ENCODE measurements at regions not wholly inside any gene's neighbourhood (a gene's known extent, or its start where the extent isn't known, plus 50 kb on each side); places are given as distances from the start of the nearest gene placed in this dataset.

- H3K4me3 Mint-ChIP-seq: no peak overlapping the region
- H3K27ac Mint-ChIP-seq: no peak overlapping the region
Observed at GRCh38 chrX:20388594-20388993, 121.9 kb upstream of the RPS6KA3 start.

GRCh38 chrX:20383477-20383876 is 116.8 kb upstream of the RPS6KA3 start:
- H3K36me3 Mint-ChIP-seq (ENCODE audit: low read depth): no peaks in the 10 kb centered on the region
- no peak overlapping the region for H3K27ac Mint-ChIP-seq
- no peak overlapping the region for H3K4me3 Mint-ChIP-seq
- H3K4me1 Mint-ChIP-seq (ENCODE audit: low read depth): peaks cover 26% of the 10 kb centered on the region
- no peaks in the 10 kb centered on the region for H3K27me3 Mint-ChIP-seq
- H3K9me3 Mint-ChIP-seq: no peaks in the 10 kb centered on the region

More at GRCh38 chrX:20388594-20388993, 121.9 kb upstream of the RPS6KA3 start:
- Mint-ChIP-seq H3K27me3 (no peaks in the 10 kb centered on the region), H3K36me3 (ENCODE audit: low read depth) (no peaks in the 10 kb centered on the region), H3K4me1 (ENCODE audit: low read depth) (peaks cover under 1% of the 10 kb centered on the region), H3K9me3 (no peaks in the 10 kb centered on the region)

GRCh38 chrX:20382518-20383297 is 116.0 kb upstream of the RPS6KA3 start:
- Mint-ChIP-seq H3K4me1 (ENCODE audit: low read depth) (peaks cover 33% of the 10 kb centered on the region), H3K4me3 (no peak overlapping the region), H3K27me3 (no peaks in the 10 kb centered on the region), H3K9me3 (no peaks in the 10 kb centered on the region), H3K27ac (peak overlapping the region; percentile 79), H3K36me3 (ENCODE audit: low read depth) (no peaks in the 10 kb centered on the region)

GRCh38 chrX:20382082-20382481 is 115.4 kb upstream of the RPS6KA3 start:
- H3K4me3 Mint-ChIP-seq: no peak overlapping the region
- H3K4me1 Mint-ChIP-seq (ENCODE audit: low read depth): peaks cover 39% of the 10 kb centered on the region
- H3K9me3 Mint-ChIP-seq: no peaks in the 10 kb centered on the region
- no peaks in the 10 kb centered on the region for H3K27me3 Mint-ChIP-seq
- peak overlapping the region; percentile 75 for H3K27ac Mint-ChIP-seq
- H3K36me3 Mint-ChIP-seq (ENCODE audit: low read depth): no peaks in the 10 kb centered on the region

- peaks cover 52% of the 10 kb centered on the region for H3K4me1 Mint-ChIP-seq (ENCODE audit: low read depth)
- H3K36me3 Mint-ChIP-seq (ENCODE audit: low read depth): no peaks in the 10 kb centered on the region
- H3K27me3 Mint-ChIP-seq: no peaks in the 10 kb centered on the region
- H3K4me3 Mint-ChIP-seq: peak overlapping the region; percentile 30
- H3K9me3 Mint-ChIP-seq: no peaks in the 10 kb centered on the region
- peak overlapping the region; percentile 96 for H3K27ac Mint-ChIP-seq
Observed at GRCh38 chrX:20378233-20378920, 111.7 kb upstream of the RPS6KA3 start.

GRCh38 chrX:20374900-20375438 is 108.3 kb upstream of the RPS6KA3 start:
- no peaks in the 10 kb centered on the region for H3K27me3 Mint-ChIP-seq
- no peaks in the 10 kb centered on the region for H3K36me3 Mint-ChIP-seq (ENCODE audit: low read depth)
- H3K9me3 Mint-ChIP-seq: no peaks in the 10 kb centered on the region
- H3K27ac Mint-ChIP-seq: peak overlapping the region; percentile 40
- H3K4me1 Mint-ChIP-seq (ENCODE audit: low read depth): peaks cover 50% of the 10 kb centered on the region
- H3K4me3 Mint-ChIP-seq: no peak overlapping the region

- no peak overlapping the region for H3K27ac Mint-ChIP-seq
- H3K4me1 Mint-ChIP-seq (ENCODE audit: low read depth): peaks cover 47% of the 10 kb centered on the region
- H3K36me3 Mint-ChIP-seq (ENCODE audit: low read depth): no peaks in the 10 kb centered on the region
- H3K4me3 Mint-ChIP-seq: no peak overlapping the region
- no peaks in the 10 kb centered on the region for H3K27me3 Mint-ChIP-seq
- H3K9me3 Mint-ChIP-seq: no peaks in the 10 kb centered on the region
Observed at GRCh38 chrX:20374450-20374849, 107.7 kb upstream of the RPS6KA3 start.

GRCh38 chrX:20373063-20373462 is 106.4 kb upstream of the RPS6KA3 start:
- Mint-ChIP-seq H3K4me3 (no peak overlapping the region), H3K36me3 (ENCODE audit: low read depth) (no peaks in the 10 kb centered on the region)

GRCh38 chrX:20372533-20372932 is 105.8 kb upstream of the RPS6KA3 start:
- no peak overlapping the region for H3K27ac Mint-ChIP-seq
- no peaks in the 10 kb centered on the region for H3K27me3 Mint-ChIP-seq
- no peak overlapping the region for H3K4me3 Mint-ChIP-seq
- peaks cover 34% of the 10 kb centered on the region for H3K4me1 Mint-ChIP-seq (ENCODE audit: low read depth)
- H3K9me3 Mint-ChIP-seq: no peaks in the 10 kb centered on the region
- H3K36me3 Mint-ChIP-seq (ENCODE audit: low read depth): no peaks in the 10 kb centered on the region

More at GRCh38 chrX:20373063-20373462, 106.4 kb upstream of the RPS6KA3 start:
- no peak overlapping the region for H3K27ac Mint-ChIP-seq
- H3K27me3 Mint-ChIP-seq: no peaks in the 10 kb centered on the region
- no peaks in the 10 kb centered on the region for H3K9me3 Mint-ChIP-seq
- H3K4me1 Mint-ChIP-seq (ENCODE audit: low read depth): peaks cover 40% of the 10 kb centered on the region

GRCh38 chrX:20369468-20369867 is 102.8 kb upstream of the RPS6KA3 start:
- Mint-ChIP-seq H3K9me3 (no peaks in the 10 kb centered on the region), H3K4me1 (ENCODE audit: low read depth) (peaks cover 20% of the 10 kb centered on the region), H3K27me3 (no peaks in the 10 kb centered on the region), H3K27ac (no peak overlapping the region), H3K36me3 (ENCODE audit: low read depth) (no peaks in the 10 kb centered on the region), H3K4me3 (no peak overlapping the region)

- no peaks in the 10 kb centered on the region for H3K36me3 Mint-ChIP-seq (ENCODE audit: low read depth)
- no peaks in the 10 kb centered on the region for H3K9me3 Mint-ChIP-seq
- H3K27ac Mint-ChIP-seq: no peak overlapping the region
- no peak overlapping the region for H3K4me3 Mint-ChIP-seq
- H3K4me1 Mint-ChIP-seq (ENCODE audit: low read depth): no peaks in the 10 kb centered on the region
- no peaks in the 10 kb centered on the region for H3K27me3 Mint-ChIP-seq
Observed at GRCh38 chrX:20364238-20364637, 97.5 kb upstream of the RPS6KA3 start.

- Mint-ChIP-seq H3K27ac (no peak overlapping the region), H3K36me3 (ENCODE audit: low read depth) (no peaks in the 10 kb centered on the region), H3K4me1 (ENCODE audit: low read depth) (no peaks in the 10 kb centered on the region), H3K4me3 (no peak overlapping the region), H3K9me3 (no peaks in the 10 kb centered on the region), H3K27me3 (no peaks in the 10 kb centered on the region)
Observed at GRCh38 chrX:20363275-20363674, 96.6 kb upstream of the RPS6KA3 start.

- Mint-ChIP-seq H3K4me3 (no peak overlapping the region), H3K27ac (no peak overlapping the region), H3K9me3 (no peaks in the 10 kb centered on the region), H3K4me1 (ENCODE audit: low read depth) (no peaks in the 10 kb centered on the region), H3K36me3 (ENCODE audit: low read depth) (no peaks in the 10 kb centered on the region), H3K27me3 (no peaks in the 10 kb centered on the region)
Observed at GRCh38 chrX:20362268-20363267, 95.9 kb upstream of the RPS6KA3 start.

GRCh38 chrX:20361890-20362262 is 95.2 kb upstream of the RPS6KA3 start:
- H3K4me3 Mint-ChIP-seq: no peak overlapping the region
- no peak overlapping the region for H3K27ac Mint-ChIP-seq
- H3K27me3 Mint-ChIP-seq: no peaks in the 10 kb centered on the region
- no peaks in the 10 kb centered on the region for H3K9me3 Mint-ChIP-seq
- no peaks in the 10 kb centered on the region for H3K36me3 Mint-ChIP-seq (ENCODE audit: low read depth)
- no peaks in the 10 kb centered on the region for H3K4me1 Mint-ChIP-seq (ENCODE audit: low read depth)

Data from stimulated activated naive CD8-positive, alpha-beta T cell treated with anti-CD3 and anti-CD28 coated beads, Interleukin-15, Interleukin-2, amounts not matched to agents 100 ng/mL and 50 ng/mL, for 24 hours (primary cell).